SK-N-SH (cell line): ENCODE measurements at regions not wholly inside any gene's neighbourhood (a gene's known extent, or its start where the extent isn't known, plus 50 kb on each side); places are given as distances from the start of the nearest gene placed in this dataset.

Experiments
- CHD2 ChIP-seq: fragments of 150-350 bp; IDR thresholded peaks from 2 replicates; pipeline ENCODE4 v1.6.1; 2018; ENCODE audit warnings: low read length; ENCODE audit not compliant: partially characterized antibody
- CTCF ChIP-seq: fragments of 200-600 bp; sonication (generic); IDR thresholded peaks from 2 replicates; pipeline ENCODE4 v1.6.1; 2017; ENCODE audit warnings: antibody characterized with exemption, mild to moderate bottlenecking, moderate library complexity
- GABPA ChIP-seq: IDR thresholded peaks from 2 replicates; pipeline ENCODE4 v1.4.0; 2012; ENCODE audit warnings: low read depth, mild to moderate bottlenecking
- IRF3 ChIP-seq: fragments of 150-350 bp; IDR thresholded peaks from 2 replicates; pipeline ENCODE4 v1.6.1; 2016; ENCODE audit warnings: mild to moderate bottlenecking, low read depth, low read length
- POLR2AphosphoS5 ChIP-seq: IDR thresholded peaks from 2 replicates; pipeline ENCODE4 v1.6.1; 2012; ENCODE audit warnings: low read depth, low read length
- RFX5 ChIP-seq: IDR thresholded peaks from 2 replicates; pipeline ENCODE4 v1.6.1; 2012; ENCODE audit warnings: mild to moderate bottlenecking, improper control_type of control experiment, low read length
- RXRA ChIP-seq: IDR thresholded peaks from 2 replicates; pipeline ENCODE4 v1.4.0; 2012; ENCODE audit warnings: low read depth, mild to moderate bottlenecking, borderline replicate concordance
- YY1 ChIP-seq: IDR thresholded peaks from 2 replicates; pipeline ENCODE4 v1.4.0; 2012; ENCODE audit warnings: low read depth, mild to moderate bottlenecking
- TF ChIP-seq, protein P1 (sequence below): IDR thresholded peaks from 2 replicates; pipeline ENCODE4; 2012

DNA sequence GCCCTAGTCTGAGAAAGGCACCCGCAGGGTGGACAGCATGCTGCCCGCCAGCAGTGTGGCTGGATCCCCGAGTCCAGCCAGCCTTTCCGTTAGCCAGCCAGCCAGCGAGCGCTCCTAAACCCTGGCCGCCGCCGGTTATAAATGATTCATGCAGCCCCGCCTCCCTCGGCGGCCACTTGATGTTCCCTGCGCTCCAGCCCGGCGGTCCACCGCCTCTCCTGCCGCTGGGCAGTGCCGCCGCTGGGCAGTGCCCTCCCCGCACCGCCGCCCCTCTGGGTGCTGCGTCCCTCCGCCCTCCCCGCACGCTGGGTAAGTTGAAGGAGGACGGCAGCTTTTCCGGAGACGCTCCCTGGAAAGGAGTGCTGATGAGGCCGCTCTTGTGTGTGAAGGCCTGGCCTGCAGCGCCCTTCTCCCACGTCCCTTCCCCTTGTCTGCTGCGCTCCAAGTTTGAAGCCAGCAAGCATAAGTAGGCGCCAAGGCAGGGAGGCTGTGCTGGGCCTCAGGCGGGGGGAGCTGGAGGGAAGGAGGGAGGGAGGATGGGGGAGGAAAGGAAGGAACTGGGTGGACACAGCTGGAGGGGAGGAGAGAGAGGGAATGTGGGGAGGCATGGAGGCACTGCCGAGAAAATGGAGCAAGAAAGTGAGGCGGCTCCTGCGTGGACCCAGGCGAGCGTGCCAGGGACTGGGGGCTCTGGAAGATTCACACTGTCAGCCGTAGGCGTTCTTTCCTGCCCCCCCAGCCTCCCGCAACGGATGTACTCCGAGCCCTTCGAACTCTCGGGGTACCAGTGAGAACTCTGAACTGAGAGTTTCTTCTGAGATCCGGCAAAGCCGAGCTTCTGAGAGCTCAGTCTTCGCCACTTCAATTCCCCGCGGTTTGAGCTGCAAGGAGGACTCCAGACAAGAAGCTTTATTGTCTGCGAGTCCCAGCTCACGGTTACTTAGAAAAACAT lies 131.9 kb downstream of the GLI2 start:
- TF ChIP-seq POLR2AphosphoS5 = no peak
- no peak for TF ChIP-seq CTCF
- no peak for TF ChIP-seq RXRA
- TF ChIP-seq GABPA = no peak
- TF ChIP-seq, protein P1, sequence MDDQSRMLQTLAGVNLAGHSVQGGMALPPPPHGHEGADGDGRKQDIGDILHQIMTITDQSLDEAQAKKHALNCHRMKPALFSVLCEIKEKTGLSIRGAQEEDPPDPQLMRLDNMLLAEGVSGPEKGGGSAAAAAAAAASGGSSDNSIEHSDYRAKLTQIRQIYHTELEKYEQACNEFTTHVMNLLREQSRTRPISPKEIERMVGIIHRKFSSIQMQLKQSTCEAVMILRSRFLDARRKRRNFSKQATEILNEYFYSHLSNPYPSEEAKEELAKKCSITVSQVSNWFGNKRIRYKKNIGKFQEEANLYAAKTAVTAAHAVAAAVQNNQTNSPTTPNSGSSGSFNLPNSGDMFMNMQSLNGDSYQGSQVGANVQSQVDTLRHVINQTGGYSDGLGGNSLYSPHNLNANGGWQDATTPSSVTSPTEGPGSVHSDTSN = 0 out of 2 replicates have a peak, but pooled peaks have one; percentile 10
- no peak for TF ChIP-seq YY1
- no peak for TF ChIP-seq IRF3
- no peak for TF ChIP-seq RFX5
- TF ChIP-seq CHD2 = no peak
